Choroid plexus epithelial cell (primary cell): ENCODE measurements at regions not wholly inside any gene's neighbourhood (a gene's known extent, or its start where the extent isn't known, plus 50 kb on each side); places are given as distances from the start of the nearest gene placed in this dataset.

Experiments used
- DNase-seq: peaks from one replicate; pipeline ENCODE4 v3.0.0-alpha.2; 2010; ENCODE audit warnings: low read depth
- H3K4me3 ChIP-seq: 2 replicates; pipeline ENCODE4 v1.5.1; 2011; ENCODE audit warnings: low read depth, mild to moderate bottlenecking, control low read depth, low read length, moderate library complexity
- TF ChIP-seq, protein P1 (sequence below): conservative IDR thresholded peaks from 2 replicates; pipeline ENCODE4 v1.5.1; 2011; ENCODE audit warnings: low read depth, mild to moderate bottlenecking, control low read depth, inconsistent platforms, low read length, moderate library complexity

DNA sequence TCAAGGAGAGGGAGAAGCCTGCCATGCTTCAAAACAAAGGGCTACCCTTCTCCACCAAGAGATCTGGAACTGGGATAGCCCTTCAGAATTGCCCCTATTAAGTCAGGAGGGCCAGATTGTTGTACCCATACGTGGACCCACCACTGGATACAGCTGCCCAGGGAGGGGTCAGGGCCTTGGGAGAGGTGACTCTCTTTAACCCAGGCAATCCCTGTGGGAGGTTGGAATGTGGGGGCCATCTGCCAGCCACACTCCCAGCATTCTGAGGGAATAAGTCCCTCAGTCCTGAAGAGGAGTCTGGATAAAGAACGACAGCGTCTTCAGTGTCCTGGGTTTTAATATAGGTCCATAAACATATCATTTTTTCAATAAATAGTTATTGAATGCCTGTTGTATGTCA lies 588.2 kb upstream of the TENM4 start:
- no peak overlapping the region for H3K4me3 ChIP-seq
- TF ChIP-seq, protein P1, sequence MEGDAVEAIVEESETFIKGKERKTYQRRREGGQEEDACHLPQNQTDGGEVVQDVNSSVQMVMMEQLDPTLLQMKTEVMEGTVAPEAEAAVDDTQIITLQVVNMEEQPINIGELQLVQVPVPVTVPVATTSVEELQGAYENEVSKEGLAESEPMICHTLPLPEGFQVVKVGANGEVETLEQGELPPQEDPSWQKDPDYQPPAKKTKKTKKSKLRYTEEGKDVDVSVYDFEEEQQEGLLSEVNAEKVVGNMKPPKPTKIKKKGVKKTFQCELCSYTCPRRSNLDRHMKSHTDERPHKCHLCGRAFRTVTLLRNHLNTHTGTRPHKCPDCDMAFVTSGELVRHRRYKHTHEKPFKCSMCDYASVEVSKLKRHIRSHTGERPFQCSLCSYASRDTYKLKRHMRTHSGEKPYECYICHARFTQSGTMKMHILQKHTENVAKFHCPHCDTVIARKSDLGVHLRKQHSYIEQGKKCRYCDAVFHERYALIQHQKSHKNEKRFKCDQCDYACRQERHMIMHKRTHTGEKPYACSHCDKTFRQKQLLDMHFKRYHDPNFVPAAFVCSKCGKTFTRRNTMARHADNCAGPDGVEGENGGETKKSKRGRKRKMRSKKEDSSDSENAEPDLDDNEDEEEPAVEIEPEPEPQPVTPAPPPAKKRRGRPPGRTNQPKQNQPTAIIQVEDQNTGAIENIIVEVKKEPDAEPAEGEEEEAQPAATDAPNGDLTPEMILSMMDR = no peak
- no peak for DNase-seq

DNA sequence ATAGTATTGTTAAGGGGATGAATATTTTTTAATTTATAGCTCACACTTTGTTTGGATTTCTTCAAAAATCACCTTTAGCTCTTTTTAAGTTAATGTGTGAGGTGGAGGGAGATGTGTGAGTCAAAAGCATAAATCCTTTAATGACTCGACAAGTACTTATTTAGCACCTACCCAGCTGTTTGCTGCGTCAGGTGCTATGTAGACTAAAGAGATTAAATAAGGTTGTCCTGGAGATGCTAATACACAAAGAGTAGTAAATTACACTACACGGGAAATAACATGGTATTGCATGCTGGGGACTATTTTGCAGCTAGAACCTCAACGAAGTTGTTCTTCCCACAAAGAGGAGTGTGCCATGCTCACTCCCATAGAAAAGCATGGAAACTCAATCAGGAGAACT lies 583.3 kb upstream of the TENM4 start:
- no peak overlapping the region for H3K4me3 ChIP-seq
- TF ChIP-seq, protein P1 = no peak
- DNase-seq = no peak

DNA sequence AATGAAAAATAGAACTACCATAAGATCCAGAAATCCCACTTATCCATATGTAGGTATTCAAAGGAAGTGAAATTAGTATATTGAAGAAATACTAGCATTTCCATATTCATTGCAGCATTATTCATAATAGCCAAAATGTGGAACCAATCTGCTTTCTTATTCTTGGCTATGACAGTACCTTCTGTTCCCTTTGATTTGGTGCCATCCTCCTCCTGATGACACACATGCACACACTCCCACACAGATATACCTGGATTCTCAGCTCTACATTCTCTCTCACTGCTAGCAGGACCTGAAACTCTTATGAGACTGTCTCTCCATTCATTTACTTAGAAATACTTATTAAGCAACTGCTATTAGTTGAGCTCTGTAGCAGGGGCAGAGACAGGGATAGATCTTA lies 582.6 kb upstream of the TENM4 start:
- TF ChIP-seq, protein P1 = no peak
- H3K4me3 ChIP-seq = no peak overlapping the region
- no peak for DNase-seq

DNA sequence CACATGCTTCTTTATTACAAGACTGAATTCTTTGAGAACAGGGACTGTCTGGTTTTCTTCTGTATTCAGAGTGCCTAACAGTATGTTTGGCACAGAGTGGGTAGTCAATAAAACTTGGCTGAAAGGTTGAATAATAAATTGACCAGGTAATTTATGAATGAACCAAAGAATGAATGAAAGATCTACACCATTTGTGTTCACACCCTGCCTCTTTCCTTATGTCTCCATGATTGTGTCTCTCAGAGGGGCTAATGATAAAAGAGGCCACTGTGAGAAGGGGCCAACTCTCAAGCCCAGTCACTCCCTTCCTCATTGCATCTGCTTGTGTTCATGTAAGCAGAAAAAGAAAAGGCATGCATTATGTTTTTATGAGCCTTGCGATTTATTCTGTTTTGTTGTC lies 569.7 kb upstream of the TENM4 start:
- no peak for DNase-seq
- TF ChIP-seq, protein P1 = no peak
- H3K4me3 ChIP-seq = no peak overlapping the region

DNA sequence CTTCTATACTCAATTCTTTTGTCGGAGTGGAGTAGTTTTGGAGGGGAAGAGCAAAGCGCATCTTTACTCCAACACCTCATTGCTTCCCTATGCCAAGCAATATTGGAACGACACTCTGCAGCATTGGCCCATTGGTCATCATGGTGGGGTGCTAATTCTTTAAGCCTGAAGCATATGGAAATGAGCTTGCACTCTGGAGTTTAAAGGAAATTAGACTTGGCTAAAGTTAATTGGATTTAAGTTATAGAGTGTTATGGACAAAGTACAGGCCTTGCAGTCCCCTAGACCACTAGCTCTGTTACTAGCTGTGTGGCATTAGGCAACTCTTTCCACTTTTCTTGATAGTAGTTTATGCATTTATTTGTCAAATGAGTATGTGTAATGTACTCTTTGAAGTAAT lies 568.3 kb upstream of the TENM4 start:
- DNase-seq = no peak
- H3K4me3 ChIP-seq = no peak overlapping the region
- TF ChIP-seq, protein P1 = no peak

DNA sequence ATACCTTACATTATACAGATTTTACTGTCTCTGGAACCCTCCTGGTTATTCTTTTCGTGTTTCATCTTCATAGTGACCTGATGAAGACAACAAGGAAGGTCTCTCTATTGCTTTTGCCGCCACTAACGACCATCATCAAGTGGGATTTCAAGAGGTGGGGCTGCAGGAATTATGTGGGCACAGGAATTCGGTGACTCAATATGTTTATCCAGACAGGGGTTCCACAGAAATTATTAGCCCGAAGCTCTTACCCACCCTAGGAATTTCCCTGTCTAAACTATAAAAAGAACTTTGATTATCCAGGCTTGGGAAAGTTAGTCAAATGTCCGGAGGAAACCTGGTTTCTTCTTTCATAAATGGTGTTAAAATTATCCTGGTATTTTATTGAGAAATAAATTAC lies 566.8 kb upstream of the TENM4 start:
- TF ChIP-seq, protein P1 = no peak
- no peak for DNase-seq
- H3K4me3 ChIP-seq = no peak overlapping the region

DNA sequence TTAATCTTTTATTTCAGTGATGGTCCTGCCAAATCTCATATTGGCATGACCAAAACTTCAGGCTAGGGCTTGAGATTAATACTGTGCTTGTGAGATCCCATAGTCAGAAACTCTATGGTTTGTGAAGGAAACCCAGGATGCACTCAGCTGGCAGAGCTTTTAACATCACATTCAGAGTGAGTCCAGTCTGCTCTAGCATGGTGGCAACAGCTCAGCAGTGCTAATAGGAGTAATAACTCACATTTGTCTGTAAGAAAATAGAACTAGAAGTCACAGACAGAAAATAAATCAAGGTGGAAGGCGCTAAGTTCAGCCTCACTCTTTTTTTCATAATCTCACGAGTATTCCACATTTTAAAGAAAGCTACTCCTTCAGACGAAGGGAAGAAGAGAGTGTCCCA lies 549.3 kb upstream of the TENM4 start:
- TF ChIP-seq, protein P1 = no peak
- DNase-seq = no peak
- H3K4me3 ChIP-seq = no peak overlapping the region
